ENCODE measurements at regions not wholly inside any gene's neighbourhood (a gene's known extent, or its start where the extent isn't known, plus 50 kb on each side); places are given as distances from the start of the nearest gene placed in this dataset.
"Not testable (repeated sequence)": the region's sequence is repeated elsewhere in the genome, so short reads cannot be mapped to it uniquely, and the experiment has no call there.

- ATAC-seq (ENCODE audit: low read depth); H3K9me3 Mint-ChIP-seq; H3K4me3 Mint-ChIP-seq; intact Hi-C loops (cut with micrococcal nuclease); DNase-seq; H3K27ac Mint-ChIP-seq; CTCF ChIA-PET; H3K36me3 Mint-ChIP-seq (ENCODE audit: low read depth); H3K4me1 Mint-ChIP-seq; H3K27me3 Mint-ChIP-seq; POLR2A ChIA-PET: not testable (repeated sequence)
Measured at GRCh38 chr10:15921423-15921945, 61.2 kb upstream of the MINDY3 start.

GRCh38 chr10:15931376-15931775, 71.1 kb upstream of the MINDY3 start:
- H3K27ac Mint-ChIP-seq = no peak overlapping the region
- POLR2A ChIA-PET = no interaction called here
- DNase-seq (no peak), ATAC-seq (ENCODE audit: low read depth) (no peak)
- no peak overlapping the region for H3K4me3 Mint-ChIP-seq
- peaks cover 9% of the 10 kb centered on the region for H3K9me3 Mint-ChIP-seq
- CTCF ChIA-PET = no interaction called here
- H3K4me1 Mint-ChIP-seq = no peaks in the 10 kb centered on the region
- no peaks in the 10 kb centered on the region for H3K27me3 Mint-ChIP-seq
- no peaks in the 10 kb centered on the region for H3K36me3 Mint-ChIP-seq (ENCODE audit: low read depth)
- intact Hi-C loops (cut with micrococcal nuclease) = no loop called here
- TF ChIP-seq, protein P1, sequence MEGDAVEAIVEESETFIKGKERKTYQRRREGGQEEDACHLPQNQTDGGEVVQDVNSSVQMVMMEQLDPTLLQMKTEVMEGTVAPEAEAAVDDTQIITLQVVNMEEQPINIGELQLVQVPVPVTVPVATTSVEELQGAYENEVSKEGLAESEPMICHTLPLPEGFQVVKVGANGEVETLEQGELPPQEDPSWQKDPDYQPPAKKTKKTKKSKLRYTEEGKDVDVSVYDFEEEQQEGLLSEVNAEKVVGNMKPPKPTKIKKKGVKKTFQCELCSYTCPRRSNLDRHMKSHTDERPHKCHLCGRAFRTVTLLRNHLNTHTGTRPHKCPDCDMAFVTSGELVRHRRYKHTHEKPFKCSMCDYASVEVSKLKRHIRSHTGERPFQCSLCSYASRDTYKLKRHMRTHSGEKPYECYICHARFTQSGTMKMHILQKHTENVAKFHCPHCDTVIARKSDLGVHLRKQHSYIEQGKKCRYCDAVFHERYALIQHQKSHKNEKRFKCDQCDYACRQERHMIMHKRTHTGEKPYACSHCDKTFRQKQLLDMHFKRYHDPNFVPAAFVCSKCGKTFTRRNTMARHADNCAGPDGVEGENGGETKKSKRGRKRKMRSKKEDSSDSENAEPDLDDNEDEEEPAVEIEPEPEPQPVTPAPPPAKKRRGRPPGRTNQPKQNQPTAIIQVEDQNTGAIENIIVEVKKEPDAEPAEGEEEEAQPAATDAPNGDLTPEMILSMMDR (IDR thresholded peaks at IDR 0.05) = no peak

DNA sequence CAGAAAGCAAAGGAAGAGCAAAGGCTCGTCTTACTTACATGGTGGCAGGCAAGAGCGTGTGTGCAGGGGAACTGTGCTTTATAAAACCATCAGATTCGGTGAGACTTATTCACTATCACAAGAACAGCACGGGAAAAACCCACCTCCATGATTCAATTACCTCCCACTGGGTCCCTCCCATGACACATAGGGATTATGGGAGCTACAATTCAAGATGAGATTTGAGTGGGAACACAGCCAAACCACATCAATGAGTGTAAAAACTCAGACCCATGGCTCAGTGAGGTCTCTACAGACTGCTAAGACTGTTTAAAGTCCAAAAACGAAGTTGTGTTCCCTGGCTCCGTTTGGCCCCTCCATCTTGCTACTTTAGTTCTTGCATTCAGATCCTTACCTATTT, 79.2 kb upstream of the MINDY3 start:
- ATAC-seq (ENCODE audit: low read depth); H3K9me3 Mint-ChIP-seq; H3K4me3 Mint-ChIP-seq; H3K36me3 Mint-ChIP-seq (ENCODE audit: low read depth); H3K4me1 Mint-ChIP-seq; H3K27me3 Mint-ChIP-seq; CTCF ChIA-PET; H3K27ac Mint-ChIP-seq; POLR2A ChIA-PET; DNase-seq; intact Hi-C loops (cut with micrococcal nuclease): not testable (repeated sequence)

DNA sequence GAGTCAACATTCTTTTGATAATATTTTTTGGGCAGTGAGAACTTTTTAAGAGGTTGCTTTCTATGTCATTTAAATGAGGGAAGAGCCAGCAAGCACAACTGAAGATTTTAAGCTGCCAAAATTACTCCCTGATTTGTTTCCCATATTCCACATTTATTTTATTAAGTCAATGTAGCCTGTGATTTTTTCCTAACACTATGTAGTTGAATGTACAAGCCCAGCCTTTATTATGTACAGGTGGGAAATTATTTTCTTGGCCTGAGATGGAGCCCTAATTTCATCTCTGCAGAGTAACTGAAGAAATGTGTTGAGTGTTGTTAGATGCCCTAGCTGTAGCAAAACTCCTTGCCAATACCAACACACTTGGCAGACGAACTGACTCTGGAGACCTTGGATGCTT, 83.1 kb upstream of the MINDY3 start:
- Mint-ChIP-seq H3K36me3 (ENCODE audit: low read depth) (no peaks in the 10 kb centered on the region), H3K27ac (no peak overlapping the region), H3K4me1 (no peaks in the 10 kb centered on the region), H3K9me3 (peaks cover 17% of the 10 kb centered on the region), H3K27me3 (no peaks in the 10 kb centered on the region), H3K4me3 (no peak overlapping the region)
- TF ChIP-seq, protein P1 (IDR thresholded peaks at IDR 0.05) = no peak
- ATAC-seq (ENCODE audit: low read depth) (no peak), DNase-seq (no peak)
- CTCF ChIA-PET = no interaction called here
- POLR2A ChIA-PET = no interaction called here
- intact Hi-C loops (cut with micrococcal nuclease) = no loop called here

GRCh38 chr10:15954188-15954587, 93.9 kb upstream of the MINDY3 start:
- Mint-ChIP-seq H3K4me1 (no peaks in the 10 kb centered on the region), H3K27me3 (no peaks in the 10 kb centered on the region), H3K9me3 (peaks cover 2% of the 10 kb centered on the region), H3K36me3 (ENCODE audit: low read depth) (no peaks in the 10 kb centered on the region), H3K4me3 (no peak overlapping the region), H3K27ac (no peak overlapping the region)
- intact Hi-C loops (cut with micrococcal nuclease) = no loop called here
- ChIA-PET CTCF (no interaction called here), POLR2A (no interaction called here)
- DNase-seq = no peak
- TF ChIP-seq, protein P1 (IDR thresholded peaks at IDR 0.05) = no peak
- ATAC-seq (ENCODE audit: low read depth) = no peak

GRCh38 chr10:15960277-15960676, 100.0 kb upstream of the MINDY3 start:
- ATAC-seq (ENCODE audit: low read depth) (no peak), DNase-seq (no peak)
- POLR2A ChIA-PET = no interaction called here
- intact Hi-C loops (cut with micrococcal nuclease) = no loop called here
- no peaks in the 10 kb centered on the region for H3K27me3 Mint-ChIP-seq
- no peak overlapping the region for H3K4me3 Mint-ChIP-seq
- H3K9me3 Mint-ChIP-seq = peaks cover 4% of the 10 kb centered on the region
- H3K27ac Mint-ChIP-seq = no peak overlapping the region
- CTCF ChIA-PET = no interaction called here
- no peaks in the 10 kb centered on the region for H3K4me1 Mint-ChIP-seq
- H3K36me3 Mint-ChIP-seq (ENCODE audit: low read depth) = no peaks in the 10 kb centered on the region
- TF ChIP-seq, protein P1 (IDR thresholded peaks at IDR 0.05) = no peak

DNA sequence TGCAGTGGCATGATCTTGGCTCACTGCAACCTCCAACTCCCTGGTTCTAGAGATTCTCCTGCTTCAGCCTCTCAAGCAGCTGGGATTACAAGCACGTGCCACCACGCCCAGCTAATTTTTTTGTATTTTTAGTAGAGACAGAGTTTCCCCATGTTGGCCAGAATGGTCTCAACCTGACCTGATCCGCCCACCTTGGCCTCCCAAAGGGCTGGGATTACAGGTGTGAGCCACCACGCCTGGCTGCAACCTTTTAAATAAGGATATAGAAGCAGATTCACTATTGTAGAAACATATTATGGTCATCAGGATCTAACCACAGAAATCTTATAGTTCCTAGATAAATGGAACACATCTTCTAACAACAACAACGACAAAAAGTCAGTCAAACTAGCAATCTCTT, 112.4 kb upstream of the MINDY3 start:
- H3K4me1 Mint-ChIP-seq; POLR2A ChIA-PET; intact Hi-C loops (cut with micrococcal nuclease); H3K27ac Mint-ChIP-seq; H3K36me3 Mint-ChIP-seq (ENCODE audit: low read depth); ATAC-seq (ENCODE audit: low read depth); H3K4me3 Mint-ChIP-seq; H3K27me3 Mint-ChIP-seq; H3K9me3 Mint-ChIP-seq; DNase-seq; CTCF ChIA-PET: not testable (repeated sequence)

Data from activated B cell treated with CpG ODN at 0.5 μM for 24 hours (primary cell).